Peyer's patch (tissue), 4 donors: ENCODE measurements at regions not wholly inside any gene's neighbourhood (a gene's known extent, or its start where the extent isn't known, plus 50 kb on each side); places are given as distances from the start of the nearest gene placed in this dataset.

Source experiments
- CTCF ChIP-seq, 6 experiments: fragments of 450-650 bp in 4 of 6; fragments of 200-600 bp in 2 of 6; sonication (generic) in 1 of 6; IDR thresholded peaks; one replicate each; pipeline ENCODE4 v1.5.1; 2017 to 2019; ENCODE audit warnings: antibody characterized with exemption in 6 of 6, mild to moderate bottlenecking in 3 of 6, moderate library complexity in 1 of 6
- POLR2A ChIP-seq, 2 donors: fragments of 450-650 bp; IDR thresholded peaks; one replicate each; pipeline ENCODE4 v1.5.1; 2017; ENCODE audit warnings: antibody characterized with exemption in 2 of 2, mild to moderate bottlenecking in 2 of 2, moderate library complexity in 2 of 2

DNA sequence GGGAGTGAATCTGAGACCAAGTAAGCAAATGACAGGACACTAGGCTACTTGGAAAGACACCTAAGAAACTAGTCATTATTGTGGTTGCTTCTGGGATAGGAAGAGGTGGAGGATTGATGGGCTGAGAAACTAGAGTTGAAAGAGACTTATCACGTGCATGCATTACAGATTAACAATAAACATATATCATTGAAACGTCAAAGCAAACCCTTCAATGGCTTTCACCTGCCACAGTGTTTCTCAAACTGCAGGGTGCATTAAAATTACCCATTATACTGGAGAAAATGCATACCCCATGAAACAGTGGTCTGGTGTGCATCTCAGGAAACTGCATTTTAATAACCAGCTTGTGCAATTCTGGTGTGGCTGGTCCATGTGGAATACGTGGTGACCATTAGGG is 318.8 kb downstream of the SMAD2 start:
- TF ChIP-seq CTCF (IDR thresholded peaks at IDR 0.05), result no peak
- no peak for TF ChIP-seq POLR2A (IDR thresholded peaks at IDR 0.05)
